K562 (cell line): ENCODE measurements at regions not wholly inside any gene's neighbourhood (a gene's known extent, or its start where the extent isn't known, plus 50 kb on each side); places are given as distances from the start of the nearest gene placed in this dataset.

Experiments
- ATAC-seq: fragments of 200-7000 bp; cut with Tn5 transposase; 3 replicates; pipeline ENCODE4 v1.9.1; 2020; ENCODE audit warnings: moderate library complexity
- BruUV-seq: library from RNA; stranded (reverse); fragments of 400-500 nt; replicated peaks from 2 replicates; lab custom pipeline; 2021; lab: Mats Ljungman, UMichigan
- CTCF ChIA-PET: fragments of 300-600 bp; formaldehyde crosslinking; extraction: SDS; loops from one replicate; lab custom pipeline; 2021; ENCODE audit warnings: low intra/inter-chr PET ratio; lab: Yijun Ruan, JAX
- POLR2A ChIA-PET: fragments of 300-600, 350-650 bp; sonication (Branson Sonifier 250); formaldehyde crosslinking; extraction: SDS; loops from one replicate; lab custom pipeline; 2021; ENCODE audit warnings: antibody characterized with exemption, inconsistent platforms; lab: Yijun Ruan, JAX
- DNase-seq, 4 experiments: peaks; one replicate each; pipeline versions ENCODE4 v3.0.0 to v3.0.0-alpha.2; 2011 to 2018; ENCODE audit warnings: low spot score in 3 of 4, mixed read lengths in 3 of 4; ENCODE audit errors: extremely low read depth in 1 of 4
- FAIRE-seq: peaks from 2 replicates; lab custom pipeline; 2011; peaks lifted over from hg19 to GRCh38; lab: Jason Lieb, UNC
- H2AFZ ChIP-seq: 2 replicates; pipeline ENCODE4 v1.6.0; 2011; ENCODE audit warnings: low read depth, low read length, control low read depth, inconsistent platforms
- H3K27ac ChIP-seq: fragments of 200-600 bp; 3 replicates; pipeline ENCODE4 v1.8.0; 2011; ENCODE audit warnings: low read depth, mild to moderate bottlenecking, control low read depth, inconsistent platforms, low read length, moderate library complexity, mixed read lengths; ENCODE audit errors: extremely low read depth
- H3K27me3 ChIP-seq, 2 experiments: fragments of 300-600 bp in 1 of 2; 2 replicates in 1 of 2; 3 replicates in 1 of 2; pipeline versions ENCODE4 v1.6.0 to v1.8.0; 2011; ENCODE audit warnings: inconsistent platforms in 2 of 2, low read length in 2 of 2, mild to moderate bottlenecking in 1 of 2, mixed read lengths in 1 of 2, moderate library complexity in 1 of 2; ENCODE audit not compliant: control insufficient read depth in 2 of 2, insufficient read depth in 2 of 2
- H3K36me3 ChIP-seq: fragments of 300-600 bp; 3 replicates; pipeline ENCODE4 v1.8.0; 2011; ENCODE audit warnings: mild to moderate bottlenecking, low read length, inconsistent platforms; ENCODE audit not compliant: control insufficient read depth, insufficient read depth
- H3K4me1 ChIP-seq, 2 experiments: fragments of 200-600 bp in 1 of 2; replicated peaks in 1 of 2; 2 replicates in 1 of 2; 3 replicates in 1 of 2; pipeline versions ENCODE4 v1.5.1 to v1.8.0; 2011; ENCODE audit warnings: inconsistent platforms in 2 of 2, low read length in 2 of 2, mild to moderate bottlenecking in 1 of 2, mixed read lengths in 1 of 2, moderate library complexity in 1 of 2; ENCODE audit not compliant: control insufficient read depth in 2 of 2, insufficient read depth in 2 of 2
- H3K4me2 ChIP-seq: 2 replicates; pipeline ENCODE4 v1.6.1; 2011; ENCODE audit warnings: low read length, control low read depth, inconsistent platforms, mixed read lengths; ENCODE audit not compliant: insufficient read depth
- H3K4me3 ChIP-seq: fragments of 200-600 bp; sonication (generic), shearing (Covaris generic); 2 replicates; pipeline ENCODE4 v1.5.1; 2016; ENCODE audit warnings: control low read depth, inconsistent platforms
- H3K79me2 ChIP-seq: fragments of 200-600 bp; 3 replicates; pipeline ENCODE4 v1.8.0; 2011; ENCODE audit warnings: low read length, inconsistent platforms; ENCODE audit not compliant: control insufficient read depth, insufficient read depth
- H3K9ac ChIP-seq, 2 experiments: 2 replicates each; pipeline versions ENCODE4 v1.6.0 to v1.6.1; 2011; ENCODE audit warnings: low read depth in 2 of 2, low read length in 2 of 2, control low read depth in 1 of 2, inconsistent platforms in 1 of 2, mild to moderate bottlenecking in 1 of 2, mixed read lengths in 1 of 2; ENCODE audit not compliant: insufficient read depth in 1 of 2
- H3K9me1 ChIP-seq: one replicate; pipeline ENCODE4 v1.6.0; 2011; ENCODE audit warnings: inconsistent platforms, mild to moderate bottlenecking, low read length, moderate library complexity; ENCODE audit not compliant: control insufficient read depth, insufficient read depth
- H3K9me3 ChIP-seq: replicated peaks from 2 replicates; pipeline ENCODE4 v1.5.1; 2011; ENCODE audit warnings: low read depth, low read length, inconsistent platforms; ENCODE audit not compliant: control insufficient read depth, insufficient read depth
- H4K20me1 ChIP-seq: replicated peaks from 2 replicates; pipeline ENCODE4 v1.6.1; 2011; ENCODE audit warnings: low read length, inconsistent platforms, mixed read lengths; ENCODE audit not compliant: control insufficient read depth, insufficient read depth
- ERF ChIP-seq: fragments of 450-650 bp; formaldehyde crosslinking; IDR thresholded peaks from 2 replicates; pipeline ENCODE4 v1.4.0; 2020; ENCODE audit warnings: mild to moderate bottlenecking, mixed read lengths
- ZNF175 ChIP-seq: fragments of 200-800 bp; sonication (Bioruptor generic); IDR thresholded peaks from 2 replicates; pipeline ENCODE4 v1.6.1; 2016; ENCODE audit warnings: low read depth, mild to moderate bottlenecking, missing genetic modification characterization, missing compliant biosample characterization
- WGBS: fragments of 100-300 bp; shearing (Covaris generic); methylation state at CpG from one replicate; pipeline ENCODE4 v1.1.6; 2016; ENCODE audit warnings: low coverage, mixed read lengths; ENCODE audit not compliant: insufficient coverage; ENCODE audit errors: missing lambda C conversion rate; 5-methylcytosine and 5-hydroxymethylcytosine counted together
- in situ Hi-C: fragments of 300-500 bp; cut with MboI; formaldehyde crosslinking; loops from 4 replicates; pipeline ENCODE4 v1.15.0; 2018; ENCODE audit warnings: inconsistent platforms, mixed read lengths
- intact Hi-C: fragments of 100-400 bp; cut with micrococcal nuclease; formaldehyde crosslinking; loops from 2 replicates; pipeline ENCODE4 v1.14.2; 2022
- TF ChIP-seq, protein P1 (sequence below): fragments of 450-650 bp; IDR thresholded peaks from 2 replicates; pipeline ENCODE4 v1.6.1; 2016; ENCODE audit warnings: low read depth

DNA sequence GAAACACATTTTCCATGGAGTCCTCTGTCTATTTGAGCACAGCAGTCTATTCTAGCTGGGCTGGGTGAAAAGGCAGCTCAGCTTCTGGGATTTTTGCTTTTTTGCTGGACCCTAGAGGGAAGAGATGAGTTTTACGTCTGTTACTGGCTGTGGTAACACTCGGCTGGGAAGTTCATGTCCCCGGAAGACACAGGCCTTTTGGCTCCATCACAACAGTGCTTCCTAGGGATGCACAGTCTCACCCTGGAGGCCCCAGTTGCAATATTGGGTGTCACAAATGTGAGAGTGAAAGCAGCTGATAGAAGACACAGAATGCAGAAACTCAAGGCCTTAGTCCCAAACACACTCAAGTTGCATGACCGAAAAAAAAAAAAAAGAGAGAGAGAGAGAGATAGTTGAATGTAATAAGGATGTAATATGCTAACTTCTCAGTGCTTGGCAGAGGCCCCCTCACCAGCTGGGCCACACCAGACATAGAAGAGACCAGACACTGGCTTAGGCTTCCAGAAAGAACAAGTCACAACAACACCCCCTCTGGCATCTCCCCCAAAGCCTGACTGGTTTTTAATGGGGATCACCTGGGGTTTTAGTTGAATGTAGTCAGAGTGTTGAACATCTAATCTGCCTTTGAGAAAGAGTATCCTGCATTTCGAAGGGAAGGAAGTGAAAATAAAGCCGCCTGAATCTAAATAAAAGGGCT is 545.4 kb upstream of the FZD8 start:
- Histone ChIP-seq H3K9ac (no peak overlapping the region), H3K27ac (no peak overlapping the region), H3K9me3 (0 out of 2 replicates have a peak, but pooled peaks cover 1% of the 10 kb centered on the region), H3K4me2 (no peak overlapping the region), H3K27me3 (no peaks in the 10 kb centered on the region), H3K36me3 (no peaks in the 10 kb centered on the region), H3K4me3 (no peak overlapping the region), H2AFZ (no peak overlapping the region), H3K4me1 (no peaks in the 10 kb centered on the region), H3K79me2 (no peaks in the 10 kb centered on the region), H3K9me1 (no peaks in the 10 kb centered on the region), H4K20me1 (no peaks in the 10 kb centered on the region)
- 0% methylated on average over 5 of the region's 6 CpGs for WGBS
- no TSS peak for BruUV-seq
- FAIRE-seq: no peak
- no peak for ATAC-seq
- in situ Hi-C loops (no loop called here), intact Hi-C loops (no loop called here)
- TF ChIP-seq, protein P1, sequence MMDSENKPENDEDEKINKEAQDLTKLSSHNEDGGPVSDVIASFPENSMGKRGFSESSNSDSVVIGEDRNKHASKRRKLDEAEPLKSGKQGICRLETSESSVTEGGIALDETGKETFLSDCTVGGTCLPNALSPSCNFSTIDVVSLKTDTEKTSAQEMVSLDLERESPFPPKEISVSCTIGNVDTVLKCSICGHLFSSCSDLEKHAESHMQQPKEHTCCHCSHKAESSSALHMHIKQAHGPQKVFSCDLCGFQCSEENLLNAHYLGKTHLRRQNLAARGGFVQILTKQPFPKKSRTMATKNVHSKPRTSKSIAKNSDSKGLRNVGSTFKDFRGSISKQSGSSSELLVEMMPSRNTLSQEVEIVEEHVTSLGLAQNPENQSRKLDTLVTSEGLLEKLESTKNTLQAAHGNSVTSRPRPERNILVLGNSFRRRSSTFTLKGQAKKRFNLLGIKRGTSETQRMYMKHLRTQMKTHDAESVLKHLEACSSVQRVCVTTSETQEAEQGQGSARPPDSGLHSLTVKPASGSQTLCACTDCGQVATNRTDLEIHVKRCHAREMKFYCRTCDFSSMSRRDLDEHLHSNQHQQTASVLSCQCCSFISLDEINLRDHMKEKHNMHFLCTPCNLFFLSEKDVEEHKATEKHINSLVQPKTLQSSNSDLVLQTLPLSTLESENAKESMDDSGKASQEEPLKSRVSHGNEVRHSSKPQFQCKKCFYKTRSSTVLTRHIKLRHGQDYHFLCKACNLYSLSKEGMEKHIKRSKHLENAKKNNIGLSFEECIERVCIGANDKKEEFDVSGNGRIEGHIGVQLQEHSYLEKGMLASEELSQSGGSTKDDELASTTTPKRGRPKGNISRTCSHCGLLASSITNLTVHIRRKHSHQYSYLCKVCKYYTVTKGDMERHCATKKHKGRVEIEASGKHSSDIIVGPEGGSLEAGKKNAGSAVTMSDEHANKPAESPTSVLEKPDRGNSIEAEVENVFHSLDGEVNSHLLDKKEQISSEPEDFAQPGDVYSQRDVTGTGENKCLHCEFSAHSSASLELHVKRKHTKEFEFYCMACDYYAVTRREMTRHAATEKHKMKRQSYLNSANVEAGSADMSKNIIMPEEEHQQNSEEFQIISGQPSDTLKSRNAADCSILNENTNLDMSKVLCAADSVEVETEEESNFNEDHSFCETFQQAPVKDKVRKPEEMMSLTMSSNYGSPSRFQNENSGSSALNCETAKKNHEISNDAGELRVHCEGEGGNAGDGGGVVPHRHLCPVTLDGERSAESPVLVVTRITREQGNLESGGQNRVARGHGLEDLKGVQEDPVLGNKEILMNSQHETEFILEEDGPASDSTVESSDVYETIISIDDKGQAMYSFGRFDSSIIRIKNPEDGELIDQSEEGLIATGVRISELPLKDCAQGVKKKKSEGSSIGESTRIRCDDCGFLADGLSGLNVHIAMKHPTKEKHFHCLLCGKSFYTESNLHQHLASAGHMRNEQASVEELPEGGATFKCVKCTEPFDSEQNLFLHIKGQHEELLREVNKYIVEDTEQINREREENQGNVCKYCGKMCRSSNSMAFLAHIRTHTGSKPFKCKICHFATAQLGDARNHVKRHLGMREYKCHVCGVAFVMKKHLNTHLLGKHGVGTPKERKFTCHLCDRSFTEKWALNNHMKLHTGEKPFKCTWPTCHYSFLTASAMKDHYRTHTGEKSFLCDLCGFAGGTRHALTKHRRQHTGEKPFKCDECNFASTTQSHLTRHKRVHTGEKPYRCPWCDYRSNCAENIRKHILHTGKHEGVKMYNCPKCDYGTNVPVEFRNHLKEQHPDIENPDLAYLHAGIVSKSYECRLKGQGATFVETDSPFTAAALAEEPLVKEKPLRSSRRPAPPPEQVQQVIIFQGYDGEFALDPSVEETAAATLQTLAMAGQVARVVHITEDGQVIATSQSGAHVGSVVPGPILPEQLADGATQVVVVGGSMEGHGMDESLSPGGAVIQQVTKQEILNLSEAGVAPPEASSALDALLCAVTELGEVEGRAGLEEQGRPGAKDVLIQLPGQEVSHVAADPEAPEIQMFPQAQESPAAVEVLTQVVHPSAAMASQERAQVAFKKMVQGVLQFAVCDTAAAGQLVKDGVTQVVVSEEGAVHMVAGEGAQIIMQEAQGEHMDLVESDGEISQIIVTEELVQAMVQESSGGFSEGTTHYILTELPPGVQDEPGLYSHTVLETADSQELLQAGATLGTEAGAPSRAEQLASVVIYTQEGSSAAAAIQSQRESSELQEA: no peak
- TF ChIP-seq ERF (CRISPR knock-in tag): no peak
- TF ChIP-seq ZNF175 (CRISPR knock-in tag): no peak
- ChIA-PET POLR2A (no interaction called here), CTCF (no interaction called here)
- no peak for DNase-seq
